H54 (cell line): ENCODE measurements at regions not wholly inside any gene's neighbourhood (a gene's known extent, or its start where the extent isn't known, plus 50 kb on each side); places are given as distances from the start of the nearest gene placed in this dataset.

Experiments used
- DNase-seq: peaks from one replicate; pipeline ENCODE4 v3.0.0; 2011; ENCODE audit warnings: low spot score, mixed read lengths; ENCODE audit not compliant: insufficient read length
- FAIRE-seq: peaks from 3 replicates; lab custom pipeline; 2011; peaks lifted over from hg19 to GRCh38; lab: Jason Lieb, UNC
- POLR2A ChIP-seq: IDR thresholded peaks from 2 replicates; pipeline ENCODE4 v1.6.1; 2011; ENCODE audit warnings: low read depth, mild to moderate bottlenecking, low read length

GRCh38 chr3:8220291-8220690 lies 281.3 kb upstream of the LMCD1 start:
- no peak for DNase-seq
- TF ChIP-seq POLR2A, result no peak
- FAIRE-seq, result no peak

DNA sequence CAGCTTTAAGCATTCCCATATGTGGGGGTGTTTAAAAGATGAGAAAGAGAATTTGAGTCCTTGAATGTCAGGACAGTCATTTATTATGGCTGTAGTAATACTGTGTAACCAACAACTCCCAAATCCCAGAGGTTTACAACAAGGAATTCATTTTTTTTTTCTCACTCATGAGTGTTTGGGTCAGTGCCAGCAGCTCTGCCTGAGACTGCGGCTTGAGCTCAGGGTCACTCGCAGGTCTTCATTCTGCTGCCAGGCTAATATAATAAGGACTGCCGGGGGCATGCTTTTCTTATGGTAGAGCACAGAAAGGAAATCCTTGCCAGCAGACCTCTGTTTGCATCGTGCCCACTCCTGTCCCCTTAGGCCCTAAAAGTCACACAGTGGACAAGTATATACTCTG lies 277.9 kb upstream of the LMCD1 start:
- no peak for TF ChIP-seq POLR2A
- FAIRE-seq, result no peak
- DNase-seq, result no peak

- FAIRE-seq, result no peak
Measured at GRCh38 chr3:8224941-8225340, 276.7 kb upstream of the LMCD1 start.

GRCh38 chr3:8233938-8234337 lies 267.7 kb upstream of the LMCD1 start:
- no peak for TF ChIP-seq POLR2A
- no peak for FAIRE-seq
- DNase-seq, result no peak

More at GRCh38 chr3:8224941-8225340, 276.7 kb upstream of the LMCD1 start:
- no peak for TF ChIP-seq POLR2A
- no peak for DNase-seq

- no peak for DNase-seq
- TF ChIP-seq POLR2A, result no peak
- no peak for FAIRE-seq
Measured at GRCh38 chr3:8236264-8236663, 265.4 kb upstream of the LMCD1 start.

DNA sequence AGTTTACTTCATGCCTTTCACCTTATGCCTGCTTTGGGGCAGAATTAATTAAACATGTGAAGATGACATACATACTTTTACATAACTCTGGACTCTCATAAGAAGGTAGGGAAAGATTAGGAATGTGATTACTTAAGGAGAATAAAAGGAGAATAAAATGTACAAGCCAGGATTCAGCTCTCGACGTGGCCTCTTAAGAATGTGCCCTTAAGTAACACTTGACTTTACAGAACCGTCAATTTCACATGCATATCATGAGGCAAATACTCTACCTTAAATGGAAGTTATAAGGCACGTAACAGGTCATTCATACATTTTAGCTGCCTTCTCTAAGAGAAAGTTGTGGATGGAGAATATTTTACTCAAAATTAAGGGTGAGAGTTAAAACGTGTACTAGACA lies 263.7 kb upstream of the LMCD1 start:
- FAIRE-seq, result no peak
- no peak for TF ChIP-seq POLR2A

DNA sequence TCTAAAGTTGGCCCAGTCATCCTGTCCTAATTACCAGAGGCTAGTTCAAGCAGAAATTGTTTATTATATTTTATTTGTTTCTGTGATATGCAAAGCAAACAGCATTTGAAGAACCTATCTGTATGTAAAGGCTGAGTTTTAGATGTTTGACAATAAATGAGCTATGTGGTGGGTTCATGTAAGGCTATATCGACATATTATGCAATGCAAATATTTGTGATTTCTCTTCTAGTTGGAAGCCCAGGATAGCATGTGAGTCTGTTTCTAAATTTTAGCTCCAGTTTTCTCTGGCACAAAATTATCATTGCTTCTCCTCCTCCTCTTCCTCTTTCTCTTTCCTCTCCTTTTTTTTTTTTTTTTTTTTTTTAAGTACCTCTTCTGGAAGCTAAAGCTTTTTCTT lies 263.2 kb upstream of the LMCD1 start:
- no peak for FAIRE-seq
- TF ChIP-seq POLR2A, result no peak
- no peak for DNase-seq

More for the DNA sequence above, 263.7 kb upstream of the LMCD1 start:
- DNase-seq, result no peak

GRCh38 chr3:8239095-8239494 lies 262.5 kb upstream of the LMCD1 start:
- TF ChIP-seq POLR2A, result no peak
- DNase-seq (no peak), FAIRE-seq (no peak)

- no peak for TF ChIP-seq POLR2A
- FAIRE-seq, result no peak
- peak; percentile 5 for DNase-seq
Measured at GRCh38 chr3:8239718-8240695, 261.6 kb upstream of the LMCD1 start.

DNA sequence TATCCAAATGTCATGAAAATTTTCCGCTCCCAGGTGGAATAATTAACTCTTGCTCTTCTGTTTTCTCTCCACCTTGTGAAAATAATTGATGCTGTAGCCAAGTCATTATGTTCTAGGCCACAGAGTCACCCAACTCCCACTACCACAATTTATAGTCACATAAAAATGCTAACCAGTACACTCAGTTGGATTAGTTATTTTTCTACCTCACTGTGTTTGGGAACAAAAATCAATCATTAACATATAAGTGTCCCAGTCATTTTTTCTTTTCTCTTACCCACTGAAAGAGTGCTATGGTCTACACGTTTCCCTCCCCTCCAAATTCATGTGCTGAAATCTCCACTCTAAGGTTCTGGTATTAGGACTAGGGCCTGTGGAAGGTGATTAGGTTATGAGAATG lies 255.6 kb upstream of the LMCD1 start:
- FAIRE-seq (no peak), DNase-seq (no peak)
- TF ChIP-seq POLR2A, result no peak

DNA sequence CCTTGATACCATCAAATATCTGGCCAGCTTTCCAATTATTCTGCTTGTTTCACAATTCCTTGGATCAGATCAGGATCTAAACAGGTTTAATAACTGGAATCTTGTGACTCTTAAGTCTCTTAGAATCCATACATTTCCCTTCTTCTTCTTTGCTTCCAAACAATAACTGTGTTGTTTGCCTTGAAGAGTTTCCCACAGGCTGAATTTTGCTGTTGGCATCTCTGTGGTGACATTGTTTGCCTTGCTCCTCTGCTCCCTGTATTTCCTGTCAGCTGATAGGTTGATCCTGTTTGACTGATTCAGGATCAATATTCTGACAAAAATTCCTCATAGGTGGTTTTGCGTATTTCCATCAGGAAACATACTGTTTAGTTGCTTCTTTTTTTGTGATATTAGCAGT lies 248.4 kb upstream of the LMCD1 start:
- DNase-seq, result no peak
- no peak for TF ChIP-seq POLR2A
- FAIRE-seq, result no peak

- no peak for TF ChIP-seq POLR2A
- DNase-seq, result no peak
Measured at GRCh38 chr3:8254489-8254888, 247.1 kb upstream of the LMCD1 start.

DNA sequence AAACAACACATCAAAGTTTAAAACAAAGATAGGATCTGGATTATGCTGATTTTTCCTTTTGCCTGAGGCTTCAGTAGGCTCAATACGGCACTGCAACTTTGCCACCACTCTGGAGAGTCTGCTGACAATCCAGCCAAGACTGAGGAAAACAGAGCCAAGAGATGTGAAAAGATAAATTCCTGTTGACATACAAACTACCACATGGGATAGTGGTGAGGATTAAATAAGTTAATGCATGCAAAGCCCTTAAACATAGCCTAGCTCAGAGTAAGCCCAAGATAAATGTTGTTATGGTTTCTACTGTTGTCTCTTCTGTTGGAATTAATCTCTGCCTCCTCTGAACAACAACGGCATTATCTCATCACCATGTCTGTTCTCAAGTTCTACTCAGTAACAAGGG lies 245.9 kb upstream of the LMCD1 start:
- FAIRE-seq (no peak), DNase-seq (no peak)
- TF ChIP-seq POLR2A, result no peak

More at GRCh38 chr3:8254489-8254888, 247.1 kb upstream of the LMCD1 start:
- no peak for FAIRE-seq

- TF ChIP-seq POLR2A, result no peak
- FAIRE-seq (no peak), DNase-seq (no peak)
Measured at GRCh38 chr3:8256441-8257071, 245.1 kb upstream of the LMCD1 start.
